GM13977 (cell line): ENCODE measurements at regions not wholly inside any gene's neighbourhood (a gene's known extent, or its start where the extent isn't known, plus 50 kb on each side); places are given as distances from the start of the nearest gene placed in this dataset.

Experiments used
- DNase-seq: peaks from one replicate; pipeline ENCODE4 v3.0.0; 2012; ENCODE audit warnings: low spot score
- CTCF ChIP-seq: IDR thresholded peaks from 2 replicates; pipeline ENCODE4 v1.5.1; 2012; ENCODE audit warnings: mild to moderate bottlenecking, control low read depth; ENCODE audit not compliant: insufficient read depth; ENCODE audit errors: extremely low read depth, missing control alignments
- in situ Hi-C: fragments of 300-500 bp; cut with MboI; formaldehyde crosslinking; loops from one replicate; pipeline ENCODE4 v1.12.0; 2022; ENCODE audit warnings: low sequenced_read_pairs, low pct_unique_long_range_greater_than_20kb, mixed read lengths, inconsistent platforms; ENCODE audit not compliant: unreplicated experiment

- no peak for TF ChIP-seq CTCF
Observed at GRCh38 chr9:118318770-118319431, 614.7 kb downstream of the TLR4 start.

GRCh38 chr9:118321788-118322187 is 617.6 kb downstream of the TLR4 start:
- TF ChIP-seq CTCF = no peak
- DNase-seq = no peak
- in situ Hi-C loops = no loop called here

More at GRCh38 chr9:118318770-118319431, 614.7 kb downstream of the TLR4 start:
- in situ Hi-C loops = no loop called here
- DNase-seq = no peak

GRCh38 chr9:118324706-118325105 is 620.5 kb downstream of the TLR4 start:
- no peak for DNase-seq
- no peak for TF ChIP-seq CTCF
- in situ Hi-C loops = no loop called here

GRCh38 chr9:118325757-118326156 is 621.6 kb downstream of the TLR4 start:
- in situ Hi-C loops = no loop called here
- TF ChIP-seq CTCF = no peak
- DNase-seq = no peak

- TF ChIP-seq CTCF = no peak
- in situ Hi-C loops = no loop called here
- DNase-seq = no peak
Observed at GRCh38 chr9:118326326-118326725, 622.1 kb downstream of the TLR4 start.

- in situ Hi-C loops = no loop called here
- TF ChIP-seq CTCF = no peak
- DNase-seq = no peak
Observed at GRCh38 chr9:118330191-118330986, 626.2 kb downstream of the TLR4 start.
